ENCODE measurements at regions not wholly inside any gene's neighbourhood (a gene's known extent, or its start where the extent isn't known, plus 50 kb on each side); places are given as distances from the start of the nearest gene placed in this dataset.

DNA sequence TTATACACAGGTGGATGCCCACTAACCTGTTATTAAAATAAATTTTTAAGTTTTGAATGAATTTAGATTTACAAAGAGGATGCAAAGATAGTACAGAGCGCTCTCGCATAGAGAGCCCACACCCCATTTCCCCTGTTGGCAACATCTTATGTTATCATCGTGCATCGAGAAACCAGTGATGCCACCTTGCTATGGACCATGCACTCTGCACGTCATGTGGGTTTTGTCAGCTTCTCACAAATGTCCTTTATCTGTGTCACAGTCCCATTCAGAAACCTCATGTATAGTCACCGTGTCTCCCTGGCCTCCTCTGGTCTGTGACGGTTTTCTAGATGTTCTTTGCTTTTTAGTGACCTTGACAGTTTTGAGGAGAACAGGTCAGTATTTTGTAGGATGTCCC is 60.0 kb downstream of the ING1 start:
- DNase-seq (ENCODE audit: low read depth in 6 of 9, low spot score in 9 of 9) = no peak
- H3K27me3 ChIP-seq (ENCODE audit: control insufficient read depth in 2 of 2, insufficient read depth in 1 of 2, low read length in 1 of 2) = no peaks in the 10 kb centered on the region
- no peak overlapping the region for H3K4me3 ChIP-seq (ENCODE audit: low read length in 2 of 2)
- no peaks in the 10 kb centered on the region for H3K36me3 ChIP-seq (ENCODE audit: control insufficient read depth in 2 of 2, insufficient read depth in 2 of 2, low read length in 1 of 2)
- 95% methylated on average over 7 of the region's 7 CpGs for WGBS
- no peak overlapping the region for H3K27ac ChIP-seq (ENCODE audit: low read depth in 1 of 2, low read length in 1 of 2)
- no peaks in the 10 kb centered on the region for H3K4me1 ChIP-seq (ENCODE audit: control insufficient read depth in 2 of 2, insufficient read depth in 2 of 2, low read length in 2 of 2)
- H3K9me3 ChIP-seq (ENCODE audit: control insufficient read depth in 2 of 2, insufficient read depth in 1 of 2, low read length in 1 of 2) = no peaks in the 10 kb centered on the region

DNA sequence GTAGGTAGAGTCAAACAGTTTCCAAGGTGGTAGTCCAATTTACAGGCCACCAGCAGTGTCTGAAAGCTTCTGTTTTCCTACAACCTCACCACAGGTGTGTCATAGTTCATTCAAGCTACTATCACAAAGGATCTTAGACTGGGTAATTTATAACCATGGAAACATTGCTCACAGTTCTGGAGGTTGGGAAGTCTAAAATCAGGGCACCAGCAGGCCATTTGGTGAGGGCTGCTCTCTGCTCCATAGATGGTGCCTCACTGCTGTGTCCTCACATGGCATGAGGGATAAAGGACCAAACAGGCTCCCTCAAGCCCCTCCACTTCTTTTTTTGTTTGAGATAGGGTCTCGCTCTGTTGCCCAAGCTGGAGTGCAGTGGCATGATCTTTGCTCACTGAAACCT is 60.6 kb downstream of the ING1 start:
- Histone ChIP-seq H3K27ac (ENCODE audit: low read depth in 1 of 2, low read length in 1 of 2) (no peak overlapping the region), H3K9me3 (ENCODE audit: control insufficient read depth in 2 of 2, insufficient read depth in 1 of 2, low read length in 1 of 2) (no peaks in the 10 kb centered on the region), H3K36me3 (ENCODE audit: control insufficient read depth in 2 of 2, insufficient read depth in 2 of 2, low read length in 1 of 2) (no peaks in the 10 kb centered on the region), H3K27me3 (ENCODE audit: control insufficient read depth in 2 of 2, insufficient read depth in 1 of 2, low read length in 1 of 2) (no peaks in the 10 kb centered on the region), H3K4me1 (ENCODE audit: control insufficient read depth in 2 of 2, insufficient read depth in 2 of 2, low read length in 2 of 2) (no peaks in the 10 kb centered on the region), H3K4me3 (ENCODE audit: low read length in 2 of 2) (no peak overlapping the region)
- 96% methylated on average over 1 of the region's 1 CpG for WGBS
- no peak for DNase-seq (ENCODE audit: low read depth in 6 of 9, low spot score in 9 of 9)

DNA sequence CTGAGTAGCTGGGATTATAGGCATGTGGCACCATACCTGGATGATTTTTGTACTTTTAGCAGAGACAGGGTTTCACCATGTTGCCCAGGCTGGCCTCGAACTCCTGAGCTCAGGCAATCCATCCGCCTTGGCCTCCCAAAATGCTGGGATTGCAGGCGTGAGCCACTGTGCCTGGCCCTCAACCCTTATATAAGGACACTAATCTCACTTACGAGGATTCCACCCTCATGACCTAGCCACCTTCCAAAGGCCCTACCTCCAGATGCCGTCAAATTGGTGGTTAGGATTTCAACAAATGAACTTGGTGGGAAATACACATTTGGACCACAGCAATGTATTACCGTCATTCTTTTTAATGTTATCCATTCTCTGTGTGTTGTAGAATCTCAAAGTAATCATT is 61.0 kb downstream of the ING1 start:
- Histone ChIP-seq H3K27me3 (ENCODE audit: control insufficient read depth in 2 of 2, insufficient read depth in 1 of 2, low read length in 1 of 2) (no peaks in the 10 kb centered on the region), H3K36me3 (ENCODE audit: control insufficient read depth in 2 of 2, insufficient read depth in 2 of 2, low read length in 1 of 2) (no peaks in the 10 kb centered on the region), H3K9me3 (ENCODE audit: control insufficient read depth in 2 of 2, insufficient read depth in 1 of 2, low read length in 1 of 2) (no peaks in the 10 kb centered on the region), H3K4me3 (ENCODE audit: low read length in 2 of 2) (no peak overlapping the region), H3K27ac (ENCODE audit: low read depth in 1 of 2, low read length in 1 of 2) (no peak overlapping the region), H3K4me1 (ENCODE audit: control insufficient read depth in 2 of 2, insufficient read depth in 2 of 2, low read length in 2 of 2) (no peaks in the 10 kb centered on the region)
- WGBS = 97% methylated on average over 6 of the region's 6 CpGs
- no peak for DNase-seq (ENCODE audit: low read depth in 6 of 9, low spot score in 9 of 9)

DNA sequence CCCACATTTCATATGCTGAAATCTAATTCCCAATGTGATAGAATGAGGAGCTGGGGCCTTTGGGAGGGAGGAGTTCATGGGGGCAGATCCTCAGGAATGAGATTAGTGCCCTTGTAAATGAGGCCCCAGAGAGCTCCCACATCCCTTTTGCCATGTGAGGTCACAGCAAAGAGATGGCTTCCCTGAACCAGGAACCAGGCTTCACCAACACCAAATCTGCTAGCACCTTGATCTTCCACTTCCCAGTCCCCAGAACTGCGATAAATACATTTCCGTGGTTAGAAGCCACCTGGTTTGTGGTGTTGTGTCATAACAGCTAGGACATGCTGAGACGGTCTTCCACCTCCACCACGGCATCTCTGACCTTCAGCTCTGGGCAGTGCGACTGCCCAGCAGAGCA is 62.1 kb downstream of the ING1 start:
- DNase-seq (ENCODE audit: low read depth in 6 of 9, low spot score in 9 of 9) = no peak
- H3K4me3 ChIP-seq (ENCODE audit: low read length in 2 of 2) = no peak overlapping the region
- no peaks in the 10 kb centered on the region for H3K36me3 ChIP-seq (ENCODE audit: control insufficient read depth in 2 of 2, insufficient read depth in 2 of 2, low read length in 1 of 2)
- H3K27ac ChIP-seq (ENCODE audit: low read depth in 1 of 2, low read length in 1 of 2) = no peak overlapping the region
- no peaks in the 10 kb centered on the region for H3K27me3 ChIP-seq (ENCODE audit: control insufficient read depth in 2 of 2, insufficient read depth in 1 of 2, low read length in 1 of 2)
- 26% methylated on average over 5 of the region's 5 CpGs for WGBS
- no peaks in the 10 kb centered on the region for H3K4me1 ChIP-seq (ENCODE audit: control insufficient read depth in 2 of 2, insufficient read depth in 2 of 2, low read length in 2 of 2)
- H3K9me3 ChIP-seq (ENCODE audit: control insufficient read depth in 2 of 2, insufficient read depth in 1 of 2, low read length in 1 of 2) = no peaks in the 10 kb centered on the region

DNA sequence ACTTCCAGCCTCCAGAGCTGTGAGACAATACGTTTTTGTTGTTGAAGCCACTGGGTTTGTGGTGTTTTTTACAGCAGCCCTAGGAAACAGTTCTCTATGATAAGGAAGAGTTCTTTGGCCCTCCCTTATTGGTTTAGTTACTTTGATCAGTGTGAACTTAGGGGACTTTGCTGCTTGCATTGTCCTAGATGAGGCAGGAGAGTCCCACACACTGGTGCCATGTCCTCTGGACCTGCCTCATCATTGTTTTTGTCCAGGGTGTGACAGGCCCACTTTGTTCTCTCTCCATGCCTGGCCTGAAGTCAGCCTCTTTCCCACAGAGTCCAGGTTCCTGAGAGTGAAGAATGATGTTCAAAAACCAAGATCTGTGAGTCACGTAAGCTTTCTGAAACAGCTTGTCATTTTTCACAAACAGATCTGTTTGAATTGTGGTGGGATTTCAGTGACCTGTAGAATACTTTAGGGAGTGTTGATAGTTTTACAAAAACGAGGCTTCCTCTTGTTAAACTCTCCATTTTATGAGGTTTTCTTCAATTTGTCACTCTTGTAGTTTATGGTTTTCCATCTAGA is 63.8 kb downstream of the ING1 start:
- 86% methylated on average over 3 of the region's 3 CpGs for WGBS
- Histone ChIP-seq H3K36me3 (ENCODE audit: control insufficient read depth in 2 of 2, insufficient read depth in 2 of 2, low read length in 1 of 2) (no peaks in the 10 kb centered on the region), H3K27ac (ENCODE audit: low read depth in 1 of 2, low read length in 1 of 2) (no peak overlapping the region), H3K4me1 (ENCODE audit: control insufficient read depth in 2 of 2, insufficient read depth in 2 of 2, low read length in 2 of 2) (no peaks in the 10 kb centered on the region), H3K27me3 (ENCODE audit: control insufficient read depth in 2 of 2, insufficient read depth in 1 of 2, low read length in 1 of 2) (no peaks in the 10 kb centered on the region), H3K9me3 (ENCODE audit: control insufficient read depth in 2 of 2, insufficient read depth in 1 of 2, low read length in 1 of 2) (peaks cover 0 to 8% of the 10 kb centered on the region in 2 donors), H3K4me3 (ENCODE audit: low read length in 2 of 2) (no peak overlapping the region)
- no peak for DNase-seq (ENCODE audit: low read depth in 6 of 9, low spot score in 9 of 9)

DNA sequence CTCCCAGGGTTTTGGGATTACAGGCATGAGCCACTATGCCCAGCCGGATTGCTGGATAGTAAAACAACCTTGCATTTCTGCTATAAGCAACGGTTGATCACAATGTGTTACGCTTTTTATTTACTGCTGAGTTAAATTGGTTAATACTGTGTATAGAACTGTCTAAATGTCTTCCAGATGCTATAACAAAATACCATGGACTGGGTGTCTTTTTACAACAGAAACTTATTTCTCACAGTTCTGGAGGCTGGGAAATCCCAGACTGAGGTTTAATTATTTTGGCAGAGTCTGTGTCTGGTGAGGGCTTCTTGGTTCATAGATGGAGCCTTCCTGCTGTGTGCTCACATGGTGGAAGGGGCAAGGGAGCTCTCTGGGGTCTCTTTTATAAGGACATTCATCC is 65.5 kb downstream of the ING1 start:
- Histone ChIP-seq H3K4me1 (ENCODE audit: control insufficient read depth in 2 of 2, insufficient read depth in 2 of 2, low read length in 2 of 2) (no peaks in the 10 kb centered on the region), H3K9me3 (ENCODE audit: control insufficient read depth in 2 of 2, insufficient read depth in 1 of 2, low read length in 1 of 2) (peaks cover 0 to 8% of the 10 kb centered on the region in 2 donors), H3K27ac (ENCODE audit: low read depth in 1 of 2, low read length in 1 of 2) (no peak overlapping the region), H3K4me3 (ENCODE audit: low read length in 2 of 2) (no peak overlapping the region), H3K36me3 (ENCODE audit: control insufficient read depth in 2 of 2, insufficient read depth in 2 of 2, low read length in 1 of 2) (no peaks in the 10 kb centered on the region), H3K27me3 (ENCODE audit: control insufficient read depth in 2 of 2, insufficient read depth in 1 of 2, low read length in 1 of 2) (no peaks in the 10 kb centered on the region)
- DNase-seq (ENCODE audit: low read depth in 6 of 9, low spot score in 9 of 9) = no peak
- 98% methylated on average over 3 of the region's 3 CpGs for WGBS

DNA sequence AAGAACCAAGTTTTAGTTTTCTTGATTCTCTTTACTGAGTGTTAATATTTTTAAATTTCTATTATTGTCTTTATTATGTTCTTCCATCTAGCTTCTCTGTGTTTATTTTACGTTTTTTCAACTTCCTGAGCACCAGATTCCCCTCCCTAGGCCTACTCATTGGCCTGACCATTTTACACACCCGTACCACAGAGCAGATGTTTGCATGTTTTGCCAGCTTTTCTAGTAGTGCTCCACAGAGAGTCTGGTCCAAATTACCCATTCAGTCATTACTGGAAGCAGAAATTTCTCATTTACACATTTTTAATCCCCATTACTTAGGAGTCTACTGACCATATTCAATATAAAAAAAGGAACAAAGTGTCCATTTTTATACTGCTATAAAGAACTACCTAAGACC is 66.9 kb downstream of the ING1 start:
- 88% methylated on average over 2 of the region's 2 CpGs for WGBS
- Histone ChIP-seq H3K4me1 (ENCODE audit: control insufficient read depth in 2 of 2, insufficient read depth in 2 of 2, low read length in 2 of 2) (no peaks in the 10 kb centered on the region), H3K27me3 (ENCODE audit: control insufficient read depth in 2 of 2, insufficient read depth in 1 of 2, low read length in 1 of 2) (no peaks in the 10 kb centered on the region), H3K27ac (ENCODE audit: low read depth in 1 of 2, low read length in 1 of 2) (no peak overlapping the region), H3K9me3 (ENCODE audit: control insufficient read depth in 2 of 2, insufficient read depth in 1 of 2, low read length in 1 of 2) (peaks cover 0 to 8% of the 10 kb centered on the region in 2 donors), H3K4me3 (ENCODE audit: low read length in 2 of 2) (no peak overlapping the region), H3K36me3 (ENCODE audit: control insufficient read depth in 2 of 2, insufficient read depth in 2 of 2, low read length in 1 of 2) (no peaks in the 10 kb centered on the region)
- no peak for DNase-seq (ENCODE audit: low read depth in 6 of 9, low spot score in 9 of 9)

DNA sequence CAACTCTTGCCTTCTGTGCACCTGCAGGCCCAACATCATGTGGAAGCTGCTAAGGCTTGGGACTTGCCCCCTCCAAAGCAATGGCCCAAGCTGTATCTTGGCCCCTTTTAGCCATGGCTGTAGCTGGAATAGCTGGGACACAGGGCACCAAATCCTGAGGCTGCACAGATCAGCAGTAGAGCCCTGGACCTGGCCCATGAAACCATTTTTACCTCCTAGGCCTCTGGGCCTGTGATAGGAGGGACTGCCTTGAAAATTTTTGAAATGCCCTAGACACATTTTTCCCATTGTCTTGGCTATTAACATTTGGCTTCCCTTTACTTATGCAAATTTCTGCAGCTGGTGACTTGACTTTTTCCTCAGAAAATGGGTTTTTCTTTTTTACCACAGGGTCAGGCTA is 68.7 kb downstream of the ING1 start:
- no peak for DNase-seq (ENCODE audit: low read depth in 6 of 9, low spot score in 9 of 9)
- Histone ChIP-seq H3K4me1 (ENCODE audit: control insufficient read depth in 2 of 2, insufficient read depth in 2 of 2, low read length in 2 of 2) (no peaks in the 10 kb centered on the region), H3K27me3 (ENCODE audit: control insufficient read depth in 2 of 2, insufficient read depth in 1 of 2, low read length in 1 of 2) (peaks cover 0 to 2% of the 10 kb centered on the region in 2 donors), H3K36me3 (ENCODE audit: control insufficient read depth in 2 of 2, insufficient read depth in 2 of 2, low read length in 1 of 2) (no peaks in the 10 kb centered on the region), H3K9me3 (ENCODE audit: control insufficient read depth in 2 of 2, insufficient read depth in 1 of 2, low read length in 1 of 2) (peaks cover 0 to 8% of the 10 kb centered on the region in 2 donors), H3K4me3 (ENCODE audit: low read length in 2 of 2) (no peak overlapping the region), H3K27ac (ENCODE audit: low read depth in 1 of 2, low read length in 1 of 2) (no peak overlapping the region)

DNA sequence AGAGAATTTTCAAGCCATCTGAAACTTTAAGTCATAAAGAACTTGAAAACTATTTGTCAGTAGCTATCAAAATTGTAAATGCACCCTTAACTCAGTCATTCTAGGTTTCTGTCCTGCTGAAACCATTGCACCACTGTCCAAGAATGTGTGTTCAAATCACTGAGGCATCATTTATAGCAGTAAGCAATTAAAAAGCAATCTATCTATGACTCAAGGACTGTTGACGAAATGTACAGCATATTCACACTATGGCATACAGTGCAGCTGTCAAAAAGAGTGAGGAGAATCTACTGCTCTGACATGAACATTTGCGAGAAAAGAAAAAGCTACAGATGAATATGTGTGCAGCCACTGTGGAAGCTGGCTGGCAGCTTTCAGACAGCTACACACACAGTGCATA is 71.2 kb downstream of the ING1 start:
- Histone ChIP-seq H3K36me3 (ENCODE audit: control insufficient read depth in 2 of 2, insufficient read depth in 2 of 2, low read length in 1 of 2) (no peaks in the 10 kb centered on the region), H3K4me3 (ENCODE audit: low read length in 2 of 2) (no peak overlapping the region), H3K4me1 (ENCODE audit: control insufficient read depth in 2 of 2, insufficient read depth in 2 of 2, low read length in 2 of 2) (no peaks in the 10 kb centered on the region), H3K27me3 (ENCODE audit: control insufficient read depth in 2 of 2, insufficient read depth in 1 of 2, low read length in 1 of 2) (peaks cover 0 to 2% of the 10 kb centered on the region in 2 donors), H3K27ac (ENCODE audit: low read depth in 1 of 2, low read length in 1 of 2) (no peak overlapping the region), H3K9me3 (ENCODE audit: control insufficient read depth in 2 of 2, insufficient read depth in 1 of 2, low read length in 1 of 2) (peaks cover 0 to 8% of the 10 kb centered on the region in 2 donors)
- DNase-seq (ENCODE audit: low read depth in 6 of 9, low spot score in 9 of 9) = no peak
- 94% methylated on average over 2 of the region's 2 CpGs for WGBS

DNA sequence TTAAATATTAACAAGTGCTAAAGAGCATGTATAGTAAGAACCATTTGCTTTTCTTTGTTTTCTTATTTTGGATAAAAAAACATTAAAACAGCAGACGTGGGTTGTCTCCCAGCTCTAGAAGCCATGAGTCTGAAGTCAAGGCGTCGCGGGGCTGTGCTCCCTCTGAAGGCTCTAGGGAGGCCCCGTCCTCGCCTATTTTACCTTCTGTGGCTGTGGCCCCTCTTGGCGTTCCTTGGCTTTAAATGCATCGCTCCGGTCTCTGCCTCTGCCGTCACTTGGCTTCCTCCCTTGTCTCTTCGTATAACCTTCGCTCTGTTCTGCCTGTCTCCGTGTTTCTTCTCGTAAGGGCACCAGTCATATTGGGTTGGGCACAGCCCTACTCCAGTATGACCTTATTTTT is 75.3 kb downstream of the ING1 start:
- peaks cover 2 to 12% of the 10 kb centered on the region in 2 donors for H3K9me3 ChIP-seq (ENCODE audit: control insufficient read depth in 2 of 2, insufficient read depth in 1 of 2, low read length in 1 of 2)
- WGBS = 97% methylated on average over 14 of the region's 14 CpGs
- no peaks in the 10 kb centered on the region for H3K36me3 ChIP-seq (ENCODE audit: control insufficient read depth in 2 of 2, insufficient read depth in 2 of 2, low read length in 1 of 2)
- H3K4me1 ChIP-seq (ENCODE audit: control insufficient read depth in 2 of 2, insufficient read depth in 2 of 2, low read length in 2 of 2) = no peaks in the 10 kb centered on the region
- H3K27ac ChIP-seq (ENCODE audit: low read depth in 1 of 2, low read length in 1 of 2) = no peak overlapping the region
- H3K4me3 ChIP-seq (ENCODE audit: low read length in 2 of 2) = no peak overlapping the region
- no peak for DNase-seq (ENCODE audit: low read depth in 6 of 9, low spot score in 9 of 9)
- peaks cover 0 to 2% of the 10 kb centered on the region in 2 donors for H3K27me3 ChIP-seq (ENCODE audit: control insufficient read depth in 2 of 2, insufficient read depth in 1 of 2, low read length in 1 of 2)
